Fibroblast of skin of scalp (primary cell): ENCODE measurements at regions not wholly inside any gene's neighbourhood (a gene's known extent, or its start where the extent isn't known, plus 50 kb on each side); places are given as distances from the start of the nearest gene placed in this dataset.

Experiments
- DNase-seq: peaks from one replicate; pipeline ENCODE4 v3.0.0-alpha.2; 2013

GRCh38 chr1:75083848-75084514, 50.2 kb upstream of the LHX8 start:
- peak; percentile 76 for DNase-seq
